ENCODE measurements at regions not wholly inside any gene's neighbourhood (a gene's known extent, or its start where the extent isn't known, plus 50 kb on each side); places are given as distances from the start of the nearest gene placed in this dataset.

- H3K27ac ChIP-seq: no peak overlapping the region
- H3K4me1 ChIP-seq: no peaks in the 10 kb centered on the region
- no peak for DNase-seq
- H3K4me3 ChIP-seq: no peak overlapping the region
- no peaks in the 10 kb centered on the region for H3K36me3 ChIP-seq
- H3K27me3 ChIP-seq: no peaks in the 10 kb centered on the region
- no peaks in the 10 kb centered on the region for H3K9me3 ChIP-seq
- TF ChIP-seq POLR2A (IDR thresholded peaks at IDR 0.05) (no peak), CTCF (IDR thresholded peaks at IDR 0.05) (no peak)
Measured at GRCh38 chr9:1327467-1327866, 277.3 kb downstream of the DMRT2 start.

- no peak overlapping the region for H3K4me3 ChIP-seq
- no peak overlapping the region for H3K27ac ChIP-seq
Measured at GRCh38 chr9:1328341-1328740, 278.2 kb downstream of the DMRT2 start.

GRCh38 chr9:1331546-1332038 is 281.4 kb downstream of the DMRT2 start:
- no peak overlapping the region for H3K27ac ChIP-seq
- no peaks in the 10 kb centered on the region for H3K36me3 ChIP-seq
- TF ChIP-seq POLR2A (IDR thresholded peaks at IDR 0.05) (no peak), CTCF (IDR thresholded peaks at IDR 0.05) (no peak)
- no peaks in the 10 kb centered on the region for H3K27me3 ChIP-seq
- H3K4me3 ChIP-seq: no peak overlapping the region
- no peak for DNase-seq
- H3K4me1 ChIP-seq: no peaks in the 10 kb centered on the region
- H3K9me3 ChIP-seq: no peaks in the 10 kb centered on the region

More at GRCh38 chr9:1328341-1328740, 278.2 kb downstream of the DMRT2 start:
- Histone ChIP-seq H3K27me3 (no peaks in the 10 kb centered on the region), H3K9me3 (no peaks in the 10 kb centered on the region), H3K4me1 (no peaks in the 10 kb centered on the region), H3K36me3 (no peaks in the 10 kb centered on the region)
- no peak for DNase-seq
- no peak for TF ChIP-seq CTCF (IDR thresholded peaks at IDR 0.05)

GRCh38 chr9:1332156-1332555 is 282.0 kb downstream of the DMRT2 start:
- no peaks in the 10 kb centered on the region for H3K9me3 ChIP-seq
- H3K27ac ChIP-seq: no peak overlapping the region
- H3K4me1 ChIP-seq: no peaks in the 10 kb centered on the region
- no peaks in the 10 kb centered on the region for H3K36me3 ChIP-seq
- no peaks in the 10 kb centered on the region for H3K27me3 ChIP-seq
- H3K4me3 ChIP-seq: no peak overlapping the region
- TF ChIP-seq POLR2A (IDR thresholded peaks at IDR 0.05) (no peak), CTCF (IDR thresholded peaks at IDR 0.05) (no peak)
- DNase-seq: no peak

GRCh38 chr9:1335174-1335573 is 285.0 kb downstream of the DMRT2 start:
- H3K4me3 ChIP-seq: no peak overlapping the region
- no peak for DNase-seq
- TF ChIP-seq CTCF (IDR thresholded peaks at IDR 0.05) (no peak), POLR2A (IDR thresholded peaks at IDR 0.05) (no peak)
- no peaks in the 10 kb centered on the region for H3K9me3 ChIP-seq
- H3K36me3 ChIP-seq: no peaks in the 10 kb centered on the region
- H3K4me1 ChIP-seq: no peaks in the 10 kb centered on the region
- no peaks in the 10 kb centered on the region for H3K27me3 ChIP-seq
- no peak overlapping the region for H3K27ac ChIP-seq

GRCh38 chr9:1337169-1337568 is 287.0 kb downstream of the DMRT2 start:
- no peaks in the 10 kb centered on the region for H3K27me3 ChIP-seq
- no peak for TF ChIP-seq POLR2A (IDR thresholded peaks at IDR 0.05)
- no peak for TF ChIP-seq CTCF (IDR thresholded peaks at IDR 0.05)
- DNase-seq: no peak
- H3K9me3 ChIP-seq: no peaks in the 10 kb centered on the region
- H3K4me1 ChIP-seq: no peaks in the 10 kb centered on the region
- H3K4me3 ChIP-seq: no peak overlapping the region
- no peak overlapping the region for H3K27ac ChIP-seq
- H3K36me3 ChIP-seq: no peaks in the 10 kb centered on the region

Data from Peyer's patch (tissue), 4 donors.